Epithelial cell of prostate (primary cell): ENCODE measurements at regions not wholly inside any gene's neighbourhood (a gene's known extent, or its start where the extent isn't known, plus 50 kb on each side); places are given as distances from the start of the nearest gene placed in this dataset.
"Not testable (repeated sequence)": the region's sequence is repeated elsewhere in the genome, so short reads cannot be mapped to it uniquely, and the experiment has no call there.

Experiments
- DNase-seq: peaks from one replicate; pipeline ENCODE4 v3.0.0-alpha.2; 2011; ENCODE audit warnings: low read depth, low spot score
- H3K27ac ChIP-seq: fragments of 450-650 bp; 2 replicates; pipeline ENCODE4 v1.5.1; 2017; ENCODE audit warnings: mild to moderate bottlenecking

DNA sequence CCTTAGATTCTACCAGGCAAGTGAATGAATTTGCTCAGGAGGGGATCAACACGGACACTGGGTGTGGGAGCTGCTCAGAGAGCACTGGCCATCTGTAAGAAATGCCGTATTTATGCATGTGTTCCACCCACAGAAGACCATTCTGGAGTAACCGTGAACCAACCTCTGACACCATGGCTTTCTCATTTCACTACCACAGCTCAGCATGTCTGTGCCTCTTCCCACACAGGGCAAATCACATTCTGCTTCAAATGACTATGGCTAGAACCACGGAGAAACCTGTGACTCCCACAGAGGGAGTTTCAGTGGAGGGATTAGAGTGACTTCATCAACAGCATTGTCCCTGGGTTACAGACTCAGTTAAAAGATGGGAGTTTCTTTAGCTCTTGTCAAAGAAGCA, 893.4 kb downstream of the XPNPEP1 start:
- DNase-seq, result no peak
- H3K27ac ChIP-seq, result no peak overlapping the region

DNA sequence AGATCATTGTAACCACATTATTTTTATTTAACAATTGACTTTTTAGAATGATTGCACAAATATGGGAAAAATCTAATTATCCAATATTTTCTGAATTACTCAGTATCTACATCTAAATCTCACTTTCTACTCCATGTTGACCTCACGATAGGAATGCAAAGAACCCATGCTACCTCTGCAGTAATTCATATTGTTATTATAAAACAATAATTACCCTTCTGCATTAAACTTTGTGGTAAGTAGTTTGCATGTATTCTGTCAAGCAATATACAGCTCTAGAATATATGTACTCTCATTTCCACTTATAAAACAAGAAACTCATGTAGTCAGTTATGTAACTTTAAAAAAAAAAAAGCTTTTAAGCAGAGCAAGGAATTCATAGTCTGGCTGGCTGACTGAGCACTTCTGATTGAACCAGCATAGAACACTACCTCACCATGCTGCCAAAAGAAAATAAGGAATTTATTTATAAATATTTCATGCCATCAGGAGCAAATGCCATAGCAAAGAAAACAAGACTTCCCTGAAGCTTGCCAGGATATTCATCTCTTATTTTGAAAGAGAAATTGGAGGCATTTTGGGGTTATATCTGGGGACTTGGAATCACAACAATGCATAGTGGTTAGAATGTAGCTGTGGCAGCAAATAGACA, 895.7 kb downstream of the XPNPEP1 start:
- H3K27ac ChIP-seq, result no peak overlapping the region

DNA sequence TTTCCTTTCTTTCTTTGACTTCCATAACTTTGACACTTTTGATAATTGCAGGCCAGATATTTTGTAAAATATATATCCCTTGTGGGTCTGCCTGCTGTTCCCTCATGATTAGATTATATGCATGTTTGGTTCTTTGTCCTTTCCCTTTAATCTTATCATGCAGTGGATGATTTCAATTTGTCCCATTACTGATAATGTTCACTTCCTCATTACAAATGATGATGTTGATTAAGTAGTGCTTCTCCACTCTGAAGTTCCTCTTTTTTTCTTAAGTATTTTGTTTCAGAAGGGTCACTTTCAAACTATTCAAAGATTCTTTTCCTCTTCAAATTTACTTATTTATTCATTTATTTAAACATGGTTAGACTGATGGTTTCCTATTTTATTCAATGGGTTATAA, 898.1 kb downstream of the XPNPEP1 start:
- DNase-seq, result no peak

More for the DNA sequence above, 895.7 kb downstream of the XPNPEP1 start:
- no peak for DNase-seq

DNA sequence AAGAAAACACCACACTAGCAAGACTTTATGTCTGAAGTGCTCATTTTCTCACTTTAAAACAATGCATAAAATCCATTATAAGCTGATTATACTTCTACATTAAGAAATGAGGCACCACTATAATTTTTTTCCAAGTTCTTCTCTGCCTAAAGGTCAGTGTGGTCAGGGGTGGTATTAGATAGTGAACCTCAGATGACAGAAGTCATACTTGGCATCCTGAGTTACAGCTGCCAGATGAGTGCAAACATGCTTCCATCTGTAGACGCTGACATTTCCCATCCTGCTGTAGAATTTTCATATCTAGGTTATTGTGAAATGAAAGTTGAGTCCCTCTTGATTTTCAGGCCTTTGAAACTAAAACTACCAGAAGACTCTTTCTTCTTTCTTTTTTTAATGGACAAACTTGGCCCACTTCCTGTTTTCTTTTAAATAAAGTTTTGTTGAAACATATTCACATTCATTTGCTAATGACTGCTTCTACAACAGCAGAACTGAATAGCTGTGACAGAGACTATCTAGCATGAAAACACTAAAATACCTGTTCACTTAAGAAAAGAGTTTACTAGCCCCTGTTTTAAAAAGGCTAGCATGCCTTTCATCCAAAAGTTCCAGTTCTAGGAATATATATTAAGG, 900.8 kb downstream of the XPNPEP1 start:
- H3K27ac ChIP-seq, result no peak overlapping the region
- DNase-seq, result no peak

More for the DNA sequence above, 898.1 kb downstream of the XPNPEP1 start:
- no peak overlapping the region for H3K27ac ChIP-seq

DNA sequence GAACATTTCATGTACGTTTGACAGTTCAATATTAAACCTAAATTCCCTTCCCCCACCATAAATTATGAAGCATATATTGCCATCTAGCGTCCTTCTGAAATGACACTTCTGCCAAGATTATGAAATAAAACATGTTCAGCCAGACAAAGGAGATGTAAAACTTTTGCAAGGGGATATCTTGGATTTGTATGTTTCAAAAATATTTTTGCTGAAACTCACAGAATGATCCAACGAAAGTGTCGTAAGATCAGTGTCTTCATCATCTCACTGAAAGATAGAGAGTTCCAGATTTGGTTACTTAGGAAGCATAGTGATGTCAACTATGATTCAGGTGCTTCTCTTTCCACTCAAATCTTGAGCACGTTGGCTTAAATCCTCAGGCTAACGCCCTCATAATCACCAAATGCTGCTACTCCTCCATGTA, 904.3 kb downstream of the XPNPEP1 start:
- no peak for DNase-seq
- H3K27ac ChIP-seq, result no peak overlapping the region

DNA sequence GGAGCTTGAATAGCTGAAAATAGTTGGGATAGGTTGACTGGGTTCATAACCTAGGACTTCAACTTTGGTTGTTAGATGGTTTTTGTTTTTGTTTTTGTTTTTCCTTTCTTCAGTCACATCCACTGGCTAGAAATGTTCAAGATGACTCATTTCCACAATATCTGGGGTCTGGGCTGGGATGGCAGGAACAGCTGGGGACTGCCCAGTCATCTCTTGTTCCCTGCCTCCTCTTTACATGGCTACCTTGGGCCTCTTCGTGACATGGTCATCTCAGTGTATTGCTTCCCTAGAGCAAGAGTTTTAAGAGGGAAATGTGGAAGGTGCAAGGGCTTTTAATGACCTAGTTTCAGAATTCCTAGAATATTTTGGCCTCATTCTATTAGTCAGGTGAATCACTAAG, 915.8 kb downstream of the XPNPEP1 start:
- DNase-seq, result no peak
- no peak overlapping the region for H3K27ac ChIP-seq

DNA sequence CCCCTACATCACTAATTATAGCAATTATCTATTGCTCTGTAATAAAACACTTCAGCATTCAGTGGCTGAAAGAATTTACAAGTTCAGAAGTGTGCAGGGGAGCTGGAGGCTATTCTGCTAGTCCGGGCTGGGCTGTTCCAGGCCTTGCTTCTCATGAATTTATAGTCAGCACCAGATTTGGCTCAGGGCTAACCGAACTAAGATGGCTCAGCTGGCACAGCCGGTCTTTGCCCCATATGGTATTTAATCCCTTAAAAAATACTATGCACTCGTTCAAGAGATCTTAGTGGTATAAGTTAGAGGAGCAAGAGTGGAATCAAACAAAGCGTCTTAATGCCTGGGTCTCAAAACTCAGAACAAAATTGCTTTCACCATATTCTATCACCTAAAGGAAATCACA, 932.9 kb downstream of the XPNPEP1 start:
- H3K27ac ChIP-seq, result no peak overlapping the region
- no peak for DNase-seq

DNA sequence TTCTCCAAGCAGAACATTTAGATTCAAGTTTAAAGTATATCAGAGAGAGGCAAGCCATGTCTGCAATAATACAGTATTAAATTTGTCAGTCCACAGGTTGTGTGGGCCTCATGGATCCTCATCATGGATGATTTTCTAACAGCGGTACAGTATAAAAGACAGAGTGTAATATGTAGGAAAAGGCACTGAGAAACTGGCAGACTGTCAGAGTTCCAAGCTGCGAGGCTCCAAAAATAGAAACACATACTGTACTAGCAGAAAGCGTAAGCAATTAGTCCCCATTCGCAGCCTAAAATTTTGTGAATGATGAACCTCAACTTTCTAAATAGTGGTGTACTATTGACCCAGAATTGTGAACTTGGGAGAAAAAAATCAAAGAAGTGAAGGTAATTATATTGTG, 933.3 kb downstream of the XPNPEP1 start:
- no peak overlapping the region for H3K27ac ChIP-seq
- no peak for DNase-seq

DNA sequence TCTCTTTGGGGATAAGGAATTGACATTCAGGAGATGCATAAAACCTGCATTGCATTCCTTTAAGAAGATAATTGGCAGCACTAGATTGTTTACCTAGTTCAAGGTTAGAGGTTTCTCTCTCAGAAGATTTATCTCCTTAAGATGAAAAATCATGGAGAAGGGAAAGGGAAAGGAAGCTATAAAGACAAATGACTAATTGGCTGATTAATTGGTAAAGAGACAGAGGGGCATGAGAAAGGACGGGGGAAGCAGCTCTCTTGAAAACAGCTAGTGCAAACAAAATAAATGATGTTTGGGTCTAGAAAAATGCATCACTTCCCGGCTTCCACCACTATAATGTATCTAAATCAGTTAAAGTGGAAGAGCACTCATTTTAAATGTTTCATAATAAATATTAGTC, 941.2 kb downstream of the XPNPEP1 start:
- no peak for DNase-seq
- H3K27ac ChIP-seq, result no peak overlapping the region

DNA sequence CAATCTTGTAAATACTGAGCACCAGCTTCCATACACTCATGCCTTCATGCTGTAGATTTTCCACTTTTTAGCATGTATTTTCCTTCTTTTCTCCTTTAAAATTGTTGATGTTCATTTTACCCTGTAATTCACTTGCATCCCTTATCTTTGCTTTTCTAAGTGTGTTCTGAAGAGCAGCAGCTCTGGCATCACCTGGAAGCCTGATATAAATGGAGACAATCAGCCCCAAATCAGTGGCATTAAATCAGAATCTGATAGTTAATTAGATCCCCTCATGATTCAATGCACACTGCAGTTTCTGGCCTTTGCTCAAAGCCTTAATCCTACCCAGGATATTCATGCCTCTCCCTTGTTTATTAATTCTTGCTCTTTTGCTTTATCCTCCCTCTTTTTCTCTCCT, 942.4 kb downstream of the XPNPEP1 start:
- DNase-seq, result no peak

DNA sequence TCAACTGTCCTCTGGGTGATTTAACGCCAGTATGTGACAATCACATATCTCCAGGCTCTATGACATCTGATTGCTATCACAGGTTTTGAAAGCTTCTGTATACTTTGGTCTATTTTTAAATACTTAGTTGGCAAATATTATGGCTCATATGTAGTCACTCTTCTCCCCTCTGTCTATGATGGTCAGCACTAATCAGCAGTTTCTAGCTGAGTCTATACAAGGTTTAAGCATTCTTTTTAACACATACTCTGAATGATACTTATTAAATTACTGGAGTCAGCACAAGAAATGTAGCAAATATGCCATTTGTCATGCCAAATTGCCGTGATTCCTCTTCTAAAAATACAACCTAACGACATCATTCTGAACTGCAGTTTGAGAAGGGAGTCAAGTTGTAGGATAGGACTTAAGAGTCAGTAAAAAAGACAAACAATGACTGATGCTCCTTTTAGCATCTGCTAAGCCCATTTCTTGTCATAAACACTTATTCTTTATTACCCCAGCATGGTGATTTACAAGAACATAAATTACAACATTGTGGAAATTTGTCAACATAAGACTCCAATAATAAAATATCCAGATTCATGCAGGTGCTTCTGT, 947.8 kb downstream of the XPNPEP1 start:
- DNase-seq, result no peak

More for the DNA sequence above, 942.4 kb downstream of the XPNPEP1 start:
- no peak overlapping the region for H3K27ac ChIP-seq

DNA sequence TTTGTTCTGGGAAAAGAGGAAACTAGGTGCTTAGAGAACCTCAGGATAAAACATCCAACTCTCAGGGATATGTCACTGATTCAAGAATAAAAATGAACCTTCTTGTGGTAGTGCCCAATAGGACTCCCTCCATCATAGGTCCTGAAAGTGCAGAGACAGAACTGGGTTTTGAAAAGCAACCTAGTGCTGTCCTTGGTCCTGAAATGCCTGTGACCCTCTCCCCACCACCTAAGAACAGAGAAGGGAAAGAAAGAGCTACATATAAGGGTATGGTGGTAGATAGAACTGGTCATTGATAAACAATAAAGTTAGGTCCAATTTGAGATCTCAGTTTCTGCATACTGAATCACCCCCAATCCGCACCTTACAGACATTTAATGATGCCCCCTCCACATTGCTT, 953.3 kb downstream of the XPNPEP1 start:
- H3K27ac ChIP-seq, result no peak overlapping the region
- no peak for DNase-seq

More for the DNA sequence above, 947.8 kb downstream of the XPNPEP1 start:
- H3K27ac ChIP-seq, result no peak overlapping the region

DNA sequence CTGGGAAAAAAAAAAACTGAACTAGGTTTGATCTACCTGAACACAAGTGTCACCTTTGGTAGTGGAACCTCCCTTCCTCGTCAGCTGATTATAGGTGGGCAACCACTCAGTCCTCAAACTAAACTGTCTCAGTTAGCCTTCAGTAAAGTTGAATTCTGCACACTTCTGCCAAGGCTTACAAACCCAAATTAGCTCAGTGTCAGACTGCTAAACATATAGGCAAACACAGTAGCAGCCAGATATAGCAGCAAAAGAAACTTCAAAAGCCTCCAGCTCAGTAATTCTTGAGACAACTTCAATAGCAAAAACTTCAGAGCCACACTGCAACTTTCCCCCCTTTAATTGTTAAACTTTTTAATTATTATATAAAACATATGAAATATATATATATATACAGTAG, 956.9 kb downstream of the XPNPEP1 start:
- no peak for DNase-seq
- H3K27ac ChIP-seq, result no peak overlapping the region

DNA sequence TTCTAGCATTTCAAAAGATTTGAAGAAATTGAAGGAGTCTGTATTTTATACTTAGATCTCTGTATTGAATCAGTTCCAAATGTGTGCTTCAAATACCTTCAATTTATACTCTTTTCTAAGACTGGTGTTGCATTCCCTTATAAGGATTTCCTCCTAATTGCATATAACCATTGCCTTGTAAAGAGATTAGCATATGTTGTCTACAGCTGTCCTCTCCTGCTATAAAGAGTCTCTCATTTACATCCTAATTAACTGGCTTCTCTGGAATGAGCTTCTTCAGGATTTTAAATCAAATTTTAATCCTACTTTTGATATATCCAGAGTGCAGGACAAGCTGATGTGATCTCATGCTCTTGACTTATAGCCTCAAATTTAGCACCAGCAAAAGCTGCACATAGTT, 957.3 kb downstream of the XPNPEP1 start:
- H3K27ac ChIP-seq, result no peak overlapping the region
- DNase-seq, result no peak

DNA sequence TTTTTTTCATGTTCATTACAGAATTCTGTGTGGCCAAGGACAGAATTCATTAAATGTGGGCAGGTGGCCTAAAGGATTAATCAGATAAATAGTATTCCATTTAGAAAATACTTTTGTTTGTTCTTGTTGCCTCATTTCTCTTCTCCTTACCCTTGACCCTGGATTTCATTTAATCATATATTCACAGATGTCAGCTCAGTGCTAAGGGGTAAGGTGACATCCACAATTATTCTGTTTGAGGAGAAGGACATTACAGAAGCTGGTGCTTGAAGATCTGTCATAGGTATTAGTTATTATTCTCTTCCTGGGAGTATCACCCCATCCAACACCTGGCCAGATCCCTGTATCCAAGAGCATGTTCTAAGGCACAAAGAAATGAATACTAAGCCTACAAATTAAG, 961.1 kb downstream of the XPNPEP1 start:
- no peak for DNase-seq
- no peak overlapping the region for H3K27ac ChIP-seq

DNA sequence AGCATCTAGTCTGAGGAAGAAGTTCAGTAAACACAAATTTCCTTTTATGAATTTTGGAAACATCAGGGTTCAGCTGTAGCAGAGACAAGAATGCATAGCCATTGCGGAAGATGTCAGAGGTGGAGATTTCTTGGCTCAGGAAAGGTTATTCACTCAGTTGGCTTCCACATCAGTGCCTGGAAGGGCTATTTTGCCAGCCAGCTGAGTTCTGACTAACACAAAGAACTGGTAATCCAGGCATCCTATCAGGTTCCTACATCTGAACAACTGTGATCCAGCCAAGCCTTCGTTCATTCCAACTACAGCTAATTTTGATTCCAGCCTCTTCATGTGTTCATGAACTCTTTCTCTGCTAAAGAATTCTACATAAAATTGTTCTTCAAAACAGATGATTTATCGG, 965.6 kb downstream of the XPNPEP1 start:
- no peak for DNase-seq
- H3K27ac ChIP-seq, result no peak overlapping the region

DNA sequence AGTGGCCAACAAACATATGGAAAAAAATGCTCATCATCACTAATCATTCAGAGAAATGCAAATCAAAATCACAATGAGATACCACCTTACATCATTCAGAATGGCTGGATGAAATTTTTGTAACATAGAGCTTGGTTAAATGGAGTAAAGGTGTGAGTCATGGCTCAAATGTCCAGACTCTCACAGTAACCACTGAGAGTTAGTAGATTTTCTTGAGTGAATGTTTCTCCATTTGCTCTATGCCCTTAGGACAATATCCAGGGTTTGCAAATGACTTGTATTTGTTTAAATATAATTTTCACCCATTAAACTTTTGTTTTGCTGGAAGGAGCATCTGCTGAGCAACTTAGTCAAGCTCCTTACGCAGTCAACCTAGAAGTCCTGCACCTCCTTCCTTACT, 967.2 kb downstream of the XPNPEP1 start:
- no peak overlapping the region for H3K27ac ChIP-seq
- DNase-seq, result no peak

DNA sequence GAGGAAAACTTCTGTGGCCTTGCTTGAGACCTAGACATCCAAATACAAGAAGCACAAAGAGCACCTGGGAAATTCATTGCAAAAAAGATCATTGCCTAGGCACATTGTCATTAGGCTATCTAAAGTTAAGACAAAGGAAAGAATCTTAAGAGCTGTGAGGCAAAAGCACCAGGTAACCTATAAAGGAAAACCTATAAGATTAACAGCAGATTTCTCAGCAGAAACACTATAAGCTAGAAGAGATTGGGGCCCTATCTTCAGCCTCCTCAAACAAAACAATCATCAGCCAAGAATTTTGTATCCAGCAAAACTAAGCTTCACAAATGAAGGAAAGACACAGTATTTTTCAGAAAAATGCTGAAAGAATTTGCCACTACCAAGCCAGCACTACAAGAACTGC, 1003.3 kb downstream of the XPNPEP1 start:
- not testable (repeated sequence) for DNase-seq, H3K27ac ChIP-seq

DNA sequence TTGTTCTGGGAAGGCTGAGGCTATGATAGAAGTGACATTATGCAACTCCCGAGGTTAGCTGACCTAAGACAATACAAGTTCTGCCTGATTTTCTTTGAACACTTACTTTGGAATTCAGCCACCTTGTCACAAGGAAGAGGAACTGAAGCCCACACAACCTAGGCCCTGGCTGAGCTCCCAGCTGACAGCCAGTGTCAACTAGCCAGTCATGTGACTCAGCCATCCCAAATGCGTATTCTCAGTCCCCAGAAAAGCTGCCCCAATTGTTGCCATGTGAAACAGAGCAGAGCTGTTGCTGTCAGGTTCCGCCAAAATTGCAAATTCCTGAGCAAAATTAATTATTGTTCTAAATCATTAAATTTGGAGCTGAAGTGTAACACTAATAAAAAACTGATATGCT, 1010.0 kb downstream of the XPNPEP1 start:
- H3K27ac ChIP-seq, result no peak overlapping the region
- no peak for DNase-seq

DNA sequence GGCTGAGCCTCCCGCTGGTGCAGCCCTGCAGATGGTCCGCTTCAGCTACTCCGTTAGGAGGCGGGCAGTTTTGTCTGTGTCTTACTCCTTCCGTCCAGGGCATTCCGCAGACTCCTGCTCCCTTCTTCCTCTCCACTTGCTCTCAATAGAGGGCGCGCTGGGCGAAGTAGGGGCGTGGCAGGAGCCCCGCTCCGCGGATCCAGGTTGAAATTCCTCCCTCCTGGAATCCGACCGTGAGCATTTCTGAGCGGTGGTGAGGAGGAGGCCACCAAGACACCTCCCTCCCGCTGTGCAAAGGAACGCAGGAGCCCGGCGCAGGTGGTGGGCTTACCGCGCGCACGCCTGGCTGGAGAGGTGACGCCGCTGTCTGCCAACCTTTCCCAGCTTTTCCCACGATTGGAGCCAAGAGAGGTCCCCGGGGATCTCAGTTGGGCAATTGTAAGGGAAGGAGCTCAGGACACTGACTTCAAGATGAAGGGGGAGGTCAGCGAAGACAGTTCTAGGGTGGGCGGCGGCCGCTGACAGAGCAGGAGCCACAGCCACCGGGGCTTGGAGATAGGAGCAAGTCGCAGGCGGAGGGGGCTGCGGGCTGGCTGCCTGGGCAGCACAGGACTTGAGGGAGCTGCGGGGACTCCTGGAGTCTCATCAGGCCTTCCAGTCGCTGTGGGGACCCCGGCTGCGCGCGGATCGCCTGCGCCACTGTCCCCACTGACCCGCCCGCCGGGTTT, 1011.3 kb downstream of the XPNPEP1 start:
- no peak for DNase-seq
- H3K27ac ChIP-seq, result no peak overlapping the region

DNA sequence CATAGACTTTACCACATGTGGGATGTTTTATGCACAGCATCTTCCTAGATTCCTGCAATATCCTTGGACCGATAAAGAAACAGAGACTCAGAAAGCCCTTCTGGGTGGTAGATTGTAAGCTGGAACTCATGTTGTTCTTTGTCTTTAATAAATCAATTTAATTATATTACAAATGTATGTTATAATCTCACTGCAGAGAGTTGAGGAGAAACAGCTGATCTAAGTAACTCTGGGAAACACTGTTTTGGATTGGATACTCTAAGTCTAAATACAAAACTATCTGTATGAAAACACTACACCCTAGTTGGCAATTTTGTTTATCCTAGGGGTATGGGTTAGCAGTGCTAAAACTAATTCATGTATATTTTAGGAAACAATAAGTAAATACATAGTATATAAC, 1015.2 kb downstream of the XPNPEP1 start:
- no peak overlapping the region for H3K27ac ChIP-seq
- no peak for DNase-seq
